Mesenchymal stem cell (in vitro differentiated cells and primary cell): ENCODE measurements at regions not wholly inside any gene's neighbourhood (a gene's known extent, or its start where the extent isn't known, plus 50 kb on each side); places are given as distances from the start of the nearest gene placed in this dataset.

Experiments used
- DNase-seq: peaks from one replicate; pipeline ENCODE4 v3.0.0-alpha.2; 2013
- H2AFZ ChIP-seq: one replicate; pipeline ENCODE4 v1.6.1; 2013; ENCODE audit warnings: low read depth, mild to moderate bottlenecking, control low read depth, inconsistent platforms, low read length, moderate library complexity
- H2AK5ac ChIP-seq: 2 replicates; pipeline ENCODE4 v1.6.1; 2013; ENCODE audit warnings: low read length, moderate library complexity, mild to moderate bottlenecking, inconsistent platforms; ENCODE audit not compliant: severe bottlenecking
- H2BK120ac ChIP-seq: one replicate; pipeline ENCODE4 v1.6.1; 2013; ENCODE audit warnings: low read depth, mild to moderate bottlenecking, inconsistent platforms, low read length, moderate library complexity
- H2BK12ac ChIP-seq, 2 experiments: one replicate each; pipeline ENCODE4 v1.6.1; 2013; ENCODE audit warnings: inconsistent platforms in 2 of 2, low read length in 2 of 2, mild to moderate bottlenecking in 2 of 2, moderate library complexity in 2 of 2, control low read depth in 1 of 2
- H2BK15ac ChIP-seq: one replicate; pipeline ENCODE4 v1.6.1; 2013; ENCODE audit warnings: mild to moderate bottlenecking, low read depth, inconsistent platforms; ENCODE audit not compliant: poor library complexity, severe bottlenecking
- H2BK5ac ChIP-seq: 2 replicates; pipeline ENCODE4 v1.6.1; 2013; ENCODE audit warnings: low read depth, mild to moderate bottlenecking, low read length, control low read depth, inconsistent platforms; ENCODE audit not compliant: poor library complexity, severe bottlenecking
- H3K14ac ChIP-seq, 2 experiments: one replicate each; pipeline ENCODE4 v1.6.1; 2013; ENCODE audit warnings: inconsistent platforms in 2 of 2, low read length in 2 of 2, control low read depth in 1 of 2, mild to moderate bottlenecking in 1 of 2, moderate library complexity in 1 of 2
- H3K18ac ChIP-seq, 2 experiments: one replicate each; pipeline ENCODE4 v1.6.1; 2013; ENCODE audit warnings: inconsistent platforms in 2 of 2, low read length in 2 of 2, control low read depth in 1 of 2, low read depth in 1 of 2, mild to moderate bottlenecking in 1 of 2
- H3K23ac ChIP-seq, 2 experiments: one replicate each; pipeline ENCODE4 v1.6.1; 2013; ENCODE audit warnings: inconsistent platforms in 2 of 2, low read length in 2 of 2, mild to moderate bottlenecking in 2 of 2, moderate library complexity in 2 of 2, control low read depth in 1 of 2
- H3K27ac ChIP-seq: 2 replicates; pipeline ENCODE4 v1.5.1; 2013; ENCODE audit warnings: mild to moderate bottlenecking, moderate library complexity, low read length, control low read depth, inconsistent platforms; ENCODE audit not compliant: poor library complexity, severe bottlenecking
- H3K27me3 ChIP-seq, 2 experiments: 2 replicates each; pipeline versions ENCODE4 v1.6.1 to v1.7.0; 2013; ENCODE audit warnings: low read length in 2 of 2, mild to moderate bottlenecking in 2 of 2, moderate library complexity in 2 of 2, control low read depth in 1 of 2, inconsistent platforms in 1 of 2; ENCODE audit not compliant: control insufficient read depth in 1 of 2, insufficient read depth in 1 of 2
- H3K36me3 ChIP-seq, 2 experiments: 2 replicates each; pipeline versions ENCODE4 v1.6.1 to v1.7.0; 2013; ENCODE audit warnings: low read length in 2 of 2, control low read depth in 1 of 2, inconsistent platforms in 1 of 2, low read depth in 1 of 2, mild to moderate bottlenecking in 1 of 2; ENCODE audit not compliant: insufficient read depth in 2 of 2, control insufficient read depth in 1 of 2
- H3K4ac ChIP-seq, 2 experiments: one replicate each; pipeline ENCODE4 v1.6.1; 2013; ENCODE audit warnings: inconsistent platforms in 2 of 2, low read length in 2 of 2, mild to moderate bottlenecking in 2 of 2, moderate library complexity in 2 of 2, control low read depth in 1 of 2, low read depth in 1 of 2
- H3K4me1 ChIP-seq: 2 replicates; pipeline ENCODE4 v1.6.1; 2013; ENCODE audit warnings: low read depth, low read length, control low read depth; ENCODE audit not compliant: control insufficient read depth, insufficient read depth
- H3K4me2 ChIP-seq: 2 replicates; pipeline ENCODE4 v1.6.1; 2013; ENCODE audit warnings: low read length, mild to moderate bottlenecking, inconsistent platforms; ENCODE audit not compliant: poor library complexity, severe bottlenecking
- H3K4me3 ChIP-seq, 2 experiments: 2 replicates each; pipeline versions ENCODE4 v1.5.1 to v1.7.0; 2013; ENCODE audit warnings: low read length in 2 of 2, mild to moderate bottlenecking in 2 of 2, control low read depth in 1 of 2, low read depth in 1 of 2; ENCODE audit not compliant: insufficient read depth in 1 of 2
- H3K79me1 ChIP-seq: replicated peaks from 2 replicates; pipeline ENCODE4 v1.6.1; 2013; ENCODE audit warnings: mild to moderate bottlenecking, control low read depth, low read length, inconsistent platforms; ENCODE audit not compliant: poor library complexity, severe bottlenecking
- H3K9ac ChIP-seq: 2 replicates; pipeline ENCODE4 v1.7.0; 2013; ENCODE audit warnings: mild to moderate bottlenecking, low read length, moderate library complexity
- H3K9me3 ChIP-seq: 2 replicates; pipeline ENCODE4 v1.7.0; 2013; ENCODE audit warnings: mild to moderate bottlenecking, low read length; ENCODE audit not compliant: control insufficient read depth
- H4K8ac ChIP-seq: one replicate; pipeline ENCODE4 v1.6.1; 2013; ENCODE audit warnings: inconsistent platforms, mild to moderate bottlenecking, low read length, moderate library complexity
- H4K91ac ChIP-seq: one replicate; pipeline ENCODE4 v1.6.1; 2013; ENCODE audit warnings: mild to moderate bottlenecking, low read length, inconsistent platforms
- WGBS: methylation state at CpG from one replicate; pipeline ENCODE4 v1.1.7; 2013; ENCODE audit warnings: mixed read lengths; 5-methylcytosine and 5-hydroxymethylcytosine counted together

GRCh38 chr2:122543815-122544214 is 788.4 kb downstream of the TSN start:
- no peak overlapping the region for H2BK120ac ChIP-seq
- 73% methylated on average over 2 of the region's 2 CpGs for WGBS
- no peak overlapping the region for H2BK15ac ChIP-seq
- H3K9me3 ChIP-seq, result no peaks in the 10 kb centered on the region
- H3K4me1 ChIP-seq, result no peaks in the 10 kb centered on the region
- no peak overlapping the region for H3K14ac ChIP-seq
- DNase-seq, result no peak
- H2AFZ ChIP-seq, result no peak overlapping the region
- H2BK5ac ChIP-seq, result no peak overlapping the region
- H3K23ac ChIP-seq, result no peak overlapping the region
- H3K4me3 ChIP-seq, result no peak overlapping the region
- H3K18ac ChIP-seq, result no peak overlapping the region
- H3K36me3 ChIP-seq, result no peaks in the 10 kb centered on the region
- H4K8ac ChIP-seq, result no peak overlapping the region
- no peak overlapping the region for H3K9ac ChIP-seq
- H3K27ac ChIP-seq, result no peak overlapping the region
- no peak overlapping the region for H2AK5ac ChIP-seq
- H3K4ac ChIP-seq, result no peak overlapping the region
- no peaks in the 10 kb centered on the region for H3K79me1 ChIP-seq
- H4K91ac ChIP-seq, result no peak overlapping the region
- no peak overlapping the region for H2BK12ac ChIP-seq
- H3K4me2 ChIP-seq, result no peak overlapping the region
- no peaks in the 10 kb centered on the region for H3K27me3 ChIP-seq

GRCh38 chr2:122545821-122546220 is 790.4 kb downstream of the TSN start:
- H3K4ac ChIP-seq, result no peak overlapping the region
- H3K79me1 ChIP-seq, result no peaks in the 10 kb centered on the region
- WGBS, result 89% methylated on average over 4 of the region's 4 CpGs
- H3K18ac ChIP-seq, result no peak overlapping the region
- no peak overlapping the region for H3K23ac ChIP-seq
- no peak overlapping the region for H2AFZ ChIP-seq
- H2BK15ac ChIP-seq, result no peak overlapping the region
- H3K4me1 ChIP-seq, result no peaks in the 10 kb centered on the region
- no peak overlapping the region for H2AK5ac ChIP-seq
- H2BK5ac ChIP-seq, result no peak overlapping the region
- H4K8ac ChIP-seq, result no peak overlapping the region
- no peaks in the 10 kb centered on the region for H3K36me3 ChIP-seq
- H4K91ac ChIP-seq, result no peak overlapping the region
- H3K4me2 ChIP-seq, result no peak overlapping the region
- H3K27me3 ChIP-seq, result no peaks in the 10 kb centered on the region
- no peak overlapping the region for H2BK120ac ChIP-seq
- no peak overlapping the region for H3K27ac ChIP-seq
- H3K14ac ChIP-seq, result no peak overlapping the region
- H3K4me3 ChIP-seq, result no peak overlapping the region
- no peak overlapping the region for H3K9ac ChIP-seq
- H2BK12ac ChIP-seq, result no peak overlapping the region
- DNase-seq, result no peak
- H3K9me3 ChIP-seq, result no peaks in the 10 kb centered on the region

GRCh38 chr2:122562775-122563174 is 807.3 kb downstream of the TSN start:
- H4K91ac ChIP-seq, result no peak overlapping the region
- H2BK12ac ChIP-seq, result no peak overlapping the region
- H3K36me3 ChIP-seq, result no peaks in the 10 kb centered on the region
- H3K23ac ChIP-seq, result no peak overlapping the region
- no peaks in the 10 kb centered on the region for H3K4me1 ChIP-seq
- H2AFZ ChIP-seq, result no peak overlapping the region
- H4K8ac ChIP-seq, result no peak overlapping the region
- DNase-seq, result no peak
- H3K9me3 ChIP-seq, result no peaks in the 10 kb centered on the region
- no peak overlapping the region for H3K9ac ChIP-seq
- H2BK120ac ChIP-seq, result no peak overlapping the region
- H2AK5ac ChIP-seq, result no peak overlapping the region
- H3K4me3 ChIP-seq, result no peak overlapping the region
- no peak overlapping the region for H3K4ac ChIP-seq
- no peak overlapping the region for H3K27ac ChIP-seq
- WGBS, result no CpG with 5 or more reads among the region's 1 CpG
- H3K4me2 ChIP-seq, result no peak overlapping the region
- no peaks in the 10 kb centered on the region for H3K27me3 ChIP-seq
- H3K79me1 ChIP-seq, result no peaks in the 10 kb centered on the region
- H2BK5ac ChIP-seq, result no peak overlapping the region
- no peak overlapping the region for H2BK15ac ChIP-seq
- no peak overlapping the region for H3K14ac ChIP-seq
- H3K18ac ChIP-seq, result no peak overlapping the region

- Histone ChIP-seq H3K4me2 (no peak overlapping the region), H2BK15ac (no peak overlapping the region), H2AK5ac (no peak overlapping the region), H3K9me3 (no peaks in the 10 kb centered on the region), H3K14ac (no peak overlapping the region), H3K18ac (no peak overlapping the region), H3K27ac (no peak overlapping the region), H2AFZ (no peak overlapping the region), H3K4ac (no peak overlapping the region), H2BK120ac (no peak overlapping the region), H4K91ac (no peak overlapping the region), H2BK12ac (no peak overlapping the region), H3K4me1 (no peaks in the 10 kb centered on the region), H3K36me3 (no peaks in the 10 kb centered on the region), H3K79me1 (no peaks in the 10 kb centered on the region), H3K23ac (no peak overlapping the region), H3K4me3 (no peak overlapping the region), H3K9ac (no peak overlapping the region), H3K27me3 (no peaks in the 10 kb centered on the region), H4K8ac (no peak overlapping the region), H2BK5ac (no peak overlapping the region)
- 50% methylated on average over 2 of the region's 2 CpGs for WGBS
- DNase-seq, result no peak
Observed at GRCh38 chr2:122563781-122564180, 808.3 kb downstream of the TSN start.
